ENCODE measurements at regions not wholly inside any gene's neighbourhood (a gene's known extent, or its start where the extent isn't known, plus 50 kb on each side); places are given as distances from the start of the nearest gene placed in this dataset.

- no peak overlapping the region for H3K4me3 ChIP-seq (ENCODE audit: low read depth, low read length)
- TF ChIP-seq, protein P1, sequence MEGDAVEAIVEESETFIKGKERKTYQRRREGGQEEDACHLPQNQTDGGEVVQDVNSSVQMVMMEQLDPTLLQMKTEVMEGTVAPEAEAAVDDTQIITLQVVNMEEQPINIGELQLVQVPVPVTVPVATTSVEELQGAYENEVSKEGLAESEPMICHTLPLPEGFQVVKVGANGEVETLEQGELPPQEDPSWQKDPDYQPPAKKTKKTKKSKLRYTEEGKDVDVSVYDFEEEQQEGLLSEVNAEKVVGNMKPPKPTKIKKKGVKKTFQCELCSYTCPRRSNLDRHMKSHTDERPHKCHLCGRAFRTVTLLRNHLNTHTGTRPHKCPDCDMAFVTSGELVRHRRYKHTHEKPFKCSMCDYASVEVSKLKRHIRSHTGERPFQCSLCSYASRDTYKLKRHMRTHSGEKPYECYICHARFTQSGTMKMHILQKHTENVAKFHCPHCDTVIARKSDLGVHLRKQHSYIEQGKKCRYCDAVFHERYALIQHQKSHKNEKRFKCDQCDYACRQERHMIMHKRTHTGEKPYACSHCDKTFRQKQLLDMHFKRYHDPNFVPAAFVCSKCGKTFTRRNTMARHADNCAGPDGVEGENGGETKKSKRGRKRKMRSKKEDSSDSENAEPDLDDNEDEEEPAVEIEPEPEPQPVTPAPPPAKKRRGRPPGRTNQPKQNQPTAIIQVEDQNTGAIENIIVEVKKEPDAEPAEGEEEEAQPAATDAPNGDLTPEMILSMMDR (IDR thresholded peaks at IDR 0.05; ENCODE audit: low read depth, low read length): no peak
- DNase-seq (ENCODE audit: low read depth, low spot score): peak; percentile 5
- in situ Hi-C loops (cut with HindIII; ENCODE audit: low sequenced_read_pairs): no loop called here
Measured at GRCh38 chr4:33334416-33334815, 2614.2 kb downstream of the PCDH7 start.

DNA sequence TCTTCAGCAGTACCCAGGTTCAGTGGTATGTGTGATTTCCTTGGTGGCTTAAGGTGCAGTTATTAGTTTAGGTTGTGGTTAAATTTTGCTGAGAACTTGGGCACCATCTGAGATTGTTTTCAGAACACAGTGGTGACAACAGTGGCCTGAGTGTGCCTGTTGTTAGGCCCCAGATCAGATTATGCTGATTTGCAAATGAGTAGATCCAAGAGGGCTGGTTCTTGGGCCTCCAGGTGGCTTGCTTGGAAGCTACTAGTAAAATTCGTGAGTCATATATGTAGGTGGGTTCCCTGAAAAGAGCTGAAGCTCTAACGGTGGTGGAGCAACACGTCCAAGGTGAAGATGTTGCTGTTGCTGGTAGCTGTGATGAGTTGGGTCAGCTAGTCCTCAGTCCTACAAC is 2619.6 kb downstream of the PCDH7 start:
- no peak for DNase-seq (ENCODE audit: low read depth, low spot score)
- TF ChIP-seq, protein P1 (IDR thresholded peaks at IDR 0.05; ENCODE audit: low read depth, low read length): no peak
- in situ Hi-C loops (cut with HindIII; ENCODE audit: low sequenced_read_pairs): no loop called here
- no peak overlapping the region for H3K4me3 ChIP-seq (ENCODE audit: low read depth, low read length)

- in situ Hi-C loops (cut with HindIII; ENCODE audit: low sequenced_read_pairs): no loop called here
- TF ChIP-seq, protein P1 (IDR thresholded peaks at IDR 0.05; ENCODE audit: low read depth, low read length): no peak
- H3K4me3 ChIP-seq (ENCODE audit: low read depth, low read length): no peak overlapping the region
- DNase-seq (ENCODE audit: low read depth, low spot score): no peak
Measured at GRCh38 chr4:33340168-33340567, 2620.0 kb downstream of the PCDH7 start.

DNA sequence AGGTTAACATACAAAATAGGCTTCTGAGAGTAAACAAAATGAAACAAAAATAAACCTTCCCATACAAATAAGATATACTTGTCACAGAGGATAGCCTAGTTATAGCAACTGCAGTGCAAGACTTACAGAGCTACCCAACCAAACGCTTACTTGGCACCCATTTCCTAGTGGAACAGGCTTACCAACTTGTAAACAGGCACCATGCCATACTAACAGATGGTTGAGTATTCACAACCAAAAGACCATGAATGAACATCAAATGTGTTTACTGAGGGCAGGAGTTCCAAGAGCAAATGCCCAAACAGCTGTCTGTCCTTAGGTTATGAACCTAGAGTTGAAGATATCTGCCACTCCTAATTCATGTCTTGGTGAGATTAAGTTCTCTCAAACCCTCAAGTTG is 2629.2 kb downstream of the PCDH7 start:
- TF ChIP-seq, protein P1 (IDR thresholded peaks at IDR 0.05; ENCODE audit: low read depth, low read length): no peak

DNA sequence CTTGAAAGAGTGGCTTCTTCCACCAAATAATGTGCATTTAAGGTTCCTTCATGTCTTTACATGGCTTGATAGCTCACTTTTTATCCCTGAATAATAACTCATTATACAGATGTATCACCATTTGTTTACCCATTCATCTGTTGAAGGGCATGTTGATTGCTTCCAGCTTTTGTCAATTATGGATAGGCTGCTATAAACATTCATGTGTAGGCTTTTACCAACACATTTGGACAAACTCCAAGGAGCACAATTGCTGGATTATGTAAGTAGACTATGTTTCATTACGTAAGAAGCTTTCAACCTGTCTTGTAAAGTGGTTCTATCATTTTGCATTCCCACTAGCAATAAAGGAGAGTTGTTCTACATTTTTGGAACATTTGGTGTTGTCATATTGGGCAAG is 2637.0 kb downstream of the PCDH7 start:
- DNase-seq (ENCODE audit: low read depth, low spot score): no peak
- no peak overlapping the region for H3K4me3 ChIP-seq (ENCODE audit: low read depth, low read length)
- TF ChIP-seq, protein P1 (IDR thresholded peaks at IDR 0.05; ENCODE audit: low read depth, low read length): no peak
- in situ Hi-C loops (cut with HindIII; ENCODE audit: low sequenced_read_pairs): no loop called here

More for the DNA sequence above, 2629.2 kb downstream of the PCDH7 start:
- H3K4me3 ChIP-seq (ENCODE audit: low read depth, low read length): no peak overlapping the region
- in situ Hi-C loops (cut with HindIII; ENCODE audit: low sequenced_read_pairs): no loop called here
- no peak for DNase-seq (ENCODE audit: low read depth, low spot score)

GRCh38 chr4:33369446-33369845 is 2649.3 kb downstream of the PCDH7 start:
- TF ChIP-seq, protein P1 (IDR thresholded peaks at IDR 0.05; ENCODE audit: low read depth, low read length): no peak
- in situ Hi-C loops (cut with HindIII; ENCODE audit: low sequenced_read_pairs): no loop called here
- no peak overlapping the region for H3K4me3 ChIP-seq (ENCODE audit: low read depth, low read length)
- DNase-seq (ENCODE audit: low read depth, low spot score): peak; percentile 83

DNA sequence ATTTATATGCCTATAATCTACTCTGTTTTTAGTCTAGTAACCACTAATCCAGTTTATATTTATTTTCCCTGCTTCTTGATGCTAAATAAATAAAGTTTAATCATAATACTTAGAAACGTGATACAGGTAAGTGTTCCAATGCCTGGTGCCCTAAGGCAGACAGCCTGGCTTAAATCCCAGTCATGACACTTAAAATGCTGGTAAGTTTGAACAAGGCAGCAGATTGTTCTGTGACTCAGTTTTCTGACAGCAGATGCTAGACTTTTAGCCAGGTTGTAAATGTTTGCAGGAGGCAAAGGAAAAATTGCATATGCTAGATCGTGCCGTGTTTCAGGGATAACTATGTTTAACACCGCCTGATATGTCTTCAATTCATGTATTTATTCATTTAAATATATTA is 2661.6 kb downstream of the PCDH7 start:
- DNase-seq (ENCODE audit: low read depth, low spot score): no peak
- TF ChIP-seq, protein P1 (IDR thresholded peaks at IDR 0.05; ENCODE audit: low read depth, low read length): no peak
- in situ Hi-C loops (cut with HindIII; ENCODE audit: low sequenced_read_pairs): no loop called here
- H3K4me3 ChIP-seq (ENCODE audit: low read depth, low read length): no peak overlapping the region

Measured in astrocyte of the spinal cord (primary cell).